D341Med (cell line): ENCODE measurements at regions not wholly inside any gene's neighbourhood (a gene's known extent, or its start where the extent isn't known, plus 50 kb on each side); places are given as distances from the start of the nearest gene placed in this dataset.

Experiments
- DNase-seq: peaks from one replicate; pipeline ENCODE4 v3.0.0; 2012; ENCODE audit warnings: low spot score

DNA sequence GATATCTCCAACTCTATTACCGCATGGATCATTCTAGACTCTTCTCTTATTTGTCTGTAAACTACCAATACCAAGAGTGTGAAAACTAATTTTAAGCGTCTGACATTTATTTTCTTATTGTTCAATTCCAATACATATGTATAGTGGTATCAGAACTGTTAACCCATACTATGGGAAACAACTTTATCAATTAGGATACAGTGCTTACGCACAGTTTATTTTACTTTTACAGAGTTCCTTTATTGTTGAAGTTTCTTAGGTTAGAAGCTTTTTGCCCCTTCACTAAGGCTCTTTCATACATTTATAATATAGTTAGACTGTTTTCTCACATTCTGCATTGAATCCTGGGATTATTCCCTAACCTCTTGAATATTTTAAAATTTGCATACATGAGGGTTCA lies 198.8 kb upstream of the RGPD4 start:
- no peak for DNase-seq

- no peak for DNase-seq
Observed at GRCh38 chr2:107633580-107634147, 193.0 kb upstream of the RGPD4 start.

- DNase-seq = no peak
Observed at GRCh38 chr2:107634172-107634571, 192.5 kb upstream of the RGPD4 start.

- no peak for DNase-seq
Observed at GRCh38 chr2:107635883-107636282, 190.8 kb upstream of the RGPD4 start.

DNA sequence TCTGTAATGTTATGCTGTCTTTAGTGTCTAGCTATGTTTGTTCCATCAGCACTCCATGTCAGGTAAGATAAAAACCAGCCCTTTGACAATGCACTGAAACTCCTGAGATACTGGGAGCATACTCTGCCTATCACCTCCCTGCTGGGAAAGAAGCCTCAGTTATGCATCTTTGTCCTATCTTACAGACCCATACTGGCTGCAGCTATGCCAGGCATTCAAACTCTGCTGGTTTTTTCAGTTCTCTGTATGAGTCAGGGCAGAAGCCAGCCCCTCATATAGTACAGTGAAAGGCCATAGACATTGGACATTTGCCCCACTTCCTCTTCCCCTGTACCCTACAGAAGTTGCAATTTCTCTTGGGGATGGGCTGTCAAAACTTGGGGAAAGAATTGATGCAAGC lies 181.1 kb upstream of the RGPD4 start:
- DNase-seq = no peak

- DNase-seq = peak; percentile 48
Observed at GRCh38 chr2:107648781-107649404, 177.8 kb upstream of the RGPD4 start.

- no peak for DNase-seq
Observed at GRCh38 chr2:107657049-107657448, 169.6 kb upstream of the RGPD4 start.

DNA sequence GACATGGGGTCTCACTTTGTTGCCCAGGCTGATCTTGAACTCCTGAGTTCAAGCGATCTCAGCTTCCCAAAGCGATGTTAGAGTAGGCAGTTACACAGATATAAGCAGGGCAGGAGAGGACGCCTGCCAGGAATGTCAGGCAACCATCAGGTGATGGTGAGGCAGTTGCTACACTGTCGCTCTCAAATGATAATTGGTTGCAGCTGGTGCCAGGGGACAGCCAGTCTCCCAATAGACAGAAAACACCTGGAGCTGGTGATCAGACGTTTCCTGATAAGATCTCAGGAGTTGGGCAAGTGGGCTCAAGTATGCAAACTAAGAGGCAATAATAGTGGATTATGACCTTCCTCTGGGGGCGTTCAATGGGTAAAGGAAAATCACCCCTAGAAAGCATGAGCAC lies 163.1 kb upstream of the RGPD4 start:
- DNase-seq = no peak

DNA sequence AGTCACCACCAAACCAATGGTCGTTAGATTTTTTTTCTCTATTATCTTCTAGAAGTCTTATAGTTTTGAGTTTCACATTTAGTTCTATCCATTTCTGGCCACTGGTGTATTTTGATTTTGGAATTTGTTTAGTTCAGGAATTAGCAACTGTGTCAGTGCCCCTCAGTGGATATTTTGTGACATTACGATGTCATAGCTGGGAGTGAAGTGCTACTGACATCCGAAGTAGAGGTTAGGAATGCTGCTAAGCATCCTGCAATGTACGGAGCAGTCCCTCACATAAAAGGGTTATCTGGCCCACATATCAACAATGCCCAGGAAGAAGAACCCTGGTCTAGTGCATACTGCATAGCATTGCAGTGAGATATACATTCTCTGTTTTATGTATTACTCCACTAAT lies 157.4 kb upstream of the RGPD4 start:
- no peak for DNase-seq

DNA sequence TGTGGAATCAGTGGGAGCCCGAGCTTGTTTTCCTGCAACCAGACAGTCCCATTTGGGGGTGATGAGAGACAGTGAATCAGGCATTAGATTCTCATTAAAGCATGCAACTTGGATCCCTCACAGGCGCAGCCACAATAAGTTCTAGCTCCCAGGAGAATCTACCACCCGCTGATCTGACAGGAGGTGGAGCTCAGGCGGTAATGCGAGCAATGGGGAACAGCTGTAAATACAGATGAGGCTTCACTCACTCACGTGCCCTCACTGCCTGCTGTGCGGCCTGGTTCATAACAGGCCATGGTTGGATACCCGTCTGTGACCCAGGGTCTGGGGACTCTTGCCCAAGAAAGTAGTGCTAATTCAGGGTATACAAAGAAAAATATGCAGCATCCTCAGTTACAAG lies 144.8 kb upstream of the RGPD4 start:
- peak; percentile 35 for DNase-seq

DNA sequence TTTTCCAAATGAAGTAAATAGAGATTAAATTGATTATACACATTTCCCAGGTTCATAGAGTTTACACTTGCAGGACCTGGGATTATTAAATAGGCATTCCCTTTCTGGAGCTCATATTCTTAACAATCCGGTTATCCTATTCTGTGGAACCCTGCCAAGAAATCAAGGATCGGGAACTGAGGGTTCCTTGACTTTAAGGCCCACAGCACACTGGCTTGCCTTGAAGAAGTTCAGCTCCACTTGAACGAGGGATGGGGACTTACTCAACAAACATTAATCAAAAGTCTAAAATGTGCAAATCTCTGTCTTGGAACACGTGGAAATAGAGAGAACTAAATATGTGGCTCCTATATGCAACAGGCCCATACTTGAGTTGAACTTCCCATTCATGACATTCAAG lies 142.3 kb upstream of the RGPD4 start:
- no peak for DNase-seq

DNA sequence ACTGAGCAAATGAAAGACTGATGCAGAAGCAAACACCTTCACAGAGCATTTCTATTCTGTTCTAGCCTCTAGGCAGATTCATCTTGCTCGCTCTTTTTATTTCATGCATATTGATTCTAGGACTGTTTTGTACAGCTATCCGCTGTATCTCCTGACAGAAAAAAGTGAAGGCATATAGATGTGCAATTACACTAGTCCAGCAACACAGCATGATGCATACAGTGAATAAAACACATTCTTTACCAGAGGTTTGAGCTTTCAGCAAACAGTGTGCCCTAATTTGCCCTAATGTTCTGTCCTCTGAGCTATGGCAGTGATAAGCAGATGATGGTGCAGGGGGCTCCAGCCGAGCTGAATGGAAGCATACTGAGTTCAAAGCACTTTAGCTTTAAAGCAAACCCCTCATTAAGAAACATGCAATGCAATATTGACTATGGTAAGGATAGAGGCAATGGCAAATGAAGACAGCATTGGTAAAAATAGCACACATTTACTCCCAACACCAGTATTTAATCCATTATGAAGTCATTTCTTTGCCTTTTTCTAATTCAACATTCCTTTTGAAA lies 141.2 kb upstream of the RGPD4 start:
- no peak for DNase-seq

GRCh38 chr2:107687073-107687472 lies 139.6 kb upstream of the RGPD4 start:
- no peak for DNase-seq

GRCh38 chr2:107688135-107688534 lies 138.6 kb upstream of the RGPD4 start:
- no peak for DNase-seq

DNA sequence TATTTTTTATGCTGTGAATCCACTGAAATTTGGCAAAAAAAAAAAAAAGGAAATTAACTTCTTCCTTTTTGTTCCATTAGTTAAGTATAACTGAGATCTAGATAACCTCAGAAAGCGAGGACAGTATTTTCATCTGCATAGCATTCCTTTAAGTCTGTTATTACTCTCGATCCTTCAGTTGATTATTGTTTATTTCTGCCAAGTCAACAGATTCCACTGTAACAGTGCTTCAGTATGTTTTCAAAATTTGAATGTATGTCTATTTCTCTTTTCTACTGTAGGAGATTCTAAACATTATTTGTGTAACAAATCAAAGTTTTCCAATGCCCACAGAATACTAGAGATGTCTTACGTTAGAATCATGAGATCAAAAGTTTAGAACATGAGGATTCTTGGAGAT lies 133.1 kb upstream of the RGPD4 start:
- no peak for DNase-seq

- DNase-seq = no peak
Observed at GRCh38 chr2:107694667-107695066, 132.0 kb upstream of the RGPD4 start.

DNA sequence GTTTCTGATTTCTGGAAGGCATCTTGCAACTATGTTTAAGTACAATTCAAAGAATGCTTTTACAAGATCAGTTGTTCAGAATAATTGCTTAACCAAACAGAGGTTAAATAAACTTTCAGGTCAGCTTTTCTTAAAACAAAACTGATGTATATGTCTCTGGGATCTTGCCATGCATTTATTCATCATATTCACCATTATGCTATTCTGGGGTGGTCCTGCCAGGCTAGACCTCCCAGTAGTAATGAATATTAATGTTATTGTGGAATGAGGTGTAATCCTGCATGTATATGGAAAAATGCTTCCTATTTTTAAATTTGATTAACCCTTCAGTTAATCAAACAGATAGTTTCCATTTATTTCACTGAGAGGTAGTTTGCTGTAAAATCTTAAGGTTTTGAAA lies 129.3 kb upstream of the RGPD4 start:
- DNase-seq = no peak

DNA sequence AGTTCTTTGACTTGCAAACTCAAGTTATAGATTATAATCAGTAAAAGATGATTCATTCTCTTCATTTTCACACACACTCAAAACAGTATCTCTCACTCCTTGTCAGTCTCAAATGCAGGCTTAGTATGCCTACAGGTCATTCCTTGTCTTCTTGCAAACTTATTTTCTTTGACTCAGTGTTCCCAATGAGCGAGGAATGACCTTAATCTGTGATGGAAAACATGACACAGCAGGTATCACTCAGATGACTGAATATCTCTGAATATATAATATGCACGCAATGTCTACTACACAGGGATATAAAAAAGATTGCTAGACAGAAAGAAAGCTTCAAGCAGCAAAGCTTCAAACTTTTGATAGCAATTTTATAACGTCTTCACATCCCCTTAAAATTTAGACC lies 127.8 kb upstream of the RGPD4 start:
- no peak for DNase-seq

DNA sequence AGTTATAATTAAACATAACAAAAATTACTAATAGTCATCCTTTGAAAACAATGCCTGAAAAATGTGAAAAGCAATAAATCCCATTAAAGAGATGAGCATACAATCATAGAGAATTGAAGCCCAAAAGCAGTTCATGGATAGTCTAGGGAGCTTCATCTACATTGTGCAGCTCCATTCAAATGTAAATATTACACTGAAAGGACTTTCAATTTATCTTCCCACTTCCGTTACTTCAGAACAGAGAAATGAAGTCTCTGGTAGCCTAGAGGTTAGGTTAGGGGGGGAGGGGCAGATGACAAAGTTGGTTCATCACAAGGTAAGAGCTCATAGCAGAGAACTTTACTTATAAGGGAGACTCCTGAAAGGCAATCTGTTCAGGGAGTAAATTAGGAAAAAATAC lies 126.6 kb upstream of the RGPD4 start:
- no peak for DNase-seq

GRCh38 chr2:107711941-107712340 lies 114.8 kb upstream of the RGPD4 start:
- no peak for DNase-seq

DNA sequence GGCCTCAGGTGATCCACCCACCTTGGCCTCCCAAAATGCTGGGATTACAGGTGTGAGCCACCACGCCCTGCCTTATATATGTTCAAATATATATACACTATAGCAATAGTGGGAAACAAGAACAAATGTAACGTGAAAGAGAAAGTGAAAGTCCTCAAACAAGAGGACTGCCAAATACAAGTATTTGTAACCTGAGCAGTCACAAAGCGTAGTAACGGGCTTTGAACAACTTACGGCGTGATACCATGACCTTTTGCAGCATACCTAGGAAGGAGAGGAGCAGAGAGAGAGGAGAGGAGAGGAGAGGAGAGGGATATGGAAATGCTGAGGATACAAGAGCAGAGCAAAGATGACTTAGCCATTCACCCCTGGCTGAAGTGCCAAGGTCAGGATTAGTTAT lies 113.8 kb upstream of the RGPD4 start:
- no peak for DNase-seq

DNA sequence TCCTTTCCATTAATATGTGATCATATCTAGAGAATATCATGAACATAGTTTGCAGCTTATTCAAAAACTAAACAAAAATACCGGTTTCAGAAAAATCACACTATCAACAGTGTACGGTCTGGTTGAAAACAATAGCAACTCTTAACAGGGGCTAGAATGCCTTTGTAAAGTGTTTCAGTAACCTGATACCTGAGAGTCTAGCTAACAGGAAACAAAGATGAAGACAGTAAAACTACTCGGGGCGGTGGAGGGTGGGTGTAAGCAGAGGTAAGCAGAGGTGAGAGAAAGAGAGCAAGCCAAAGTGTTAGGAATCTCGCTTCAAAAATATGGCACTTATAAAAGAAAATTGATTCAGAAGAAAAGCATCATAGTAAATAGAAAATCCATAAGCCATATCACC lies 109.0 kb upstream of the RGPD4 start:
- no peak for DNase-seq

GRCh38 chr2:107719141-107719540 lies 107.6 kb upstream of the RGPD4 start:
- no peak for DNase-seq

GRCh38 chr2:107719836-107720235 lies 106.9 kb upstream of the RGPD4 start:
- no peak for DNase-seq
